AG08396 (cell line): ENCODE measurements at regions not wholly inside any gene's neighbourhood (a gene's known extent, or its start where the extent isn't known, plus 50 kb on each side); places are given as distances from the start of the nearest gene placed in this dataset.
A peak's percentile ranks its signal among the peaks of the same experiment; 100 is the strongest.
"Not testable (repeated sequence)": the region's sequence is repeated elsewhere in the genome, so short reads cannot be mapped to it uniquely, and the experiment has no call there.

Experiments used
- DNase-seq: peaks from one replicate; pipeline ENCODE4 v3.0.0; 2012; ENCODE audit warnings: low spot score, mixed read lengths

GRCh38 chr5:53275666-53276065, 166.1 kb upstream of the MOCS2 start:
- DNase-seq, result no peak

- DNase-seq, result no peak
Measured at GRCh38 chr5:53276825-53277224, 167.3 kb upstream of the MOCS2 start.

GRCh38 chr5:53277491-53277890, 167.9 kb upstream of the MOCS2 start:
- DNase-seq, result no peak

- DNase-seq, result no peak
Measured at GRCh38 chr5:53287573-53287972, 178.0 kb upstream of the MOCS2 start.

GRCh38 chr5:53288511-53288910, 179.0 kb upstream of the MOCS2 start:
- DNase-seq, result no peak

GRCh38 chr5:53291047-53291446, 181.5 kb upstream of the MOCS2 start:
- no peak for DNase-seq

GRCh38 chr5:53291528-53291927, 182.0 kb upstream of the MOCS2 start:
- DNase-seq, result no peak

GRCh38 chr5:53298841-53299240, 181.6 kb upstream of the FST start:
- DNase-seq, result no peak

GRCh38 chr5:53302529-53302928, 177.9 kb upstream of the FST start:
- DNase-seq, result no peak

- DNase-seq, result peak; percentile 44
Measured at GRCh38 chr5:53303105-53303504, 177.3 kb upstream of the FST start.

- DNase-seq, result not testable (repeated sequence)
Measured at GRCh38 chr5:53305316-53305715, 175.1 kb upstream of the FST start.

- DNase-seq, result no peak
Measured at GRCh38 chr5:53309653-53310052, 170.8 kb upstream of the FST start.

- no peak for DNase-seq
Measured at GRCh38 chr5:53311681-53312080, 168.7 kb upstream of the FST start.

- no peak for DNase-seq
Measured at GRCh38 chr5:53313145-53313544, 167.3 kb upstream of the FST start.

- DNase-seq, result no peak
Measured at GRCh38 chr5:53318303-53318702, 162.1 kb upstream of the FST start.

GRCh38 chr5:53319315-53319714, 161.1 kb upstream of the FST start:
- DNase-seq, result no peak

GRCh38 chr5:53321073-53321472, 159.4 kb upstream of the FST start:
- no peak for DNase-seq

- DNase-seq, result no peak
Measured at GRCh38 chr5:53321721-53322120, 158.7 kb upstream of the FST start.

GRCh38 chr5:53322257-53322656, 158.2 kb upstream of the FST start:
- DNase-seq, result no peak

GRCh38 chr5:53323511-53323910, 156.9 kb upstream of the FST start:
- no peak for DNase-seq

GRCh38 chr5:53323943-53324642, 156.3 kb upstream of the FST start:
- no peak for DNase-seq

GRCh38 chr5:53326424-53327153, 153.8 kb upstream of the FST start:
- no peak for DNase-seq

- DNase-seq, result no peak
Measured at GRCh38 chr5:53327811-53328334, 152.6 kb upstream of the FST start.

GRCh38 chr5:53330491-53330890, 149.9 kb upstream of the FST start:
- DNase-seq, result no peak
